Stimulated activated naive CD8-positive, alpha-beta T cell treated with anti-CD3 and anti-CD28 coated beads, Interleukin-15, amount 100 ng/mL, for 72 hours (primary cell): ENCODE measurements at regions not wholly inside any gene's neighbourhood (a gene's known extent, or its start where the extent isn't known, plus 50 kb on each side); places are given as distances from the start of the nearest gene placed in this dataset.
"Not testable (repeated sequence)": the region's sequence is repeated elsewhere in the genome, so short reads cannot be mapped to it uniquely, and the experiment has no call there.

Experiments
- ATAC-seq: fragments of 150-1000 bp; cut with Tn5 transposase; 2 replicates; pipeline ENCODE4 v1.10.0; 2021; ENCODE audit warnings: mild to moderate bottlenecking, moderate library complexity
- DNase-seq, 2 donors: peaks; one replicate each; pipeline ENCODE4 v3.0.0; 2021 to 2022
- H3K27ac Mint-ChIP-seq, 2 donors: one replicate each; pipeline ENCODE4 v1.8.0; 2022; ENCODE audit warnings: mild to moderate bottlenecking in 2 of 2, mixed read lengths in 2 of 2, moderate library complexity in 2 of 2
- H3K27me3 Mint-ChIP-seq: one replicate; pipeline ENCODE4 v1.8.0; 2022; ENCODE audit warnings: mixed read lengths
- H3K4me1 Mint-ChIP-seq: one replicate; pipeline ENCODE4 v1.8.0; 2022; ENCODE audit warnings: mild to moderate bottlenecking, mixed read lengths
- H3K4me3 Mint-ChIP-seq, 2 donors: one replicate each; pipeline ENCODE4 v1.8.0; 2022; ENCODE audit warnings: mild to moderate bottlenecking in 2 of 2, mixed read lengths in 2 of 2, moderate library complexity in 1 of 2
- H3K9me3 Mint-ChIP-seq, 2 donors: one replicate each; pipeline ENCODE4 v1.8.0; 2022; ENCODE audit warnings: mixed read lengths in 2 of 2

DNA sequence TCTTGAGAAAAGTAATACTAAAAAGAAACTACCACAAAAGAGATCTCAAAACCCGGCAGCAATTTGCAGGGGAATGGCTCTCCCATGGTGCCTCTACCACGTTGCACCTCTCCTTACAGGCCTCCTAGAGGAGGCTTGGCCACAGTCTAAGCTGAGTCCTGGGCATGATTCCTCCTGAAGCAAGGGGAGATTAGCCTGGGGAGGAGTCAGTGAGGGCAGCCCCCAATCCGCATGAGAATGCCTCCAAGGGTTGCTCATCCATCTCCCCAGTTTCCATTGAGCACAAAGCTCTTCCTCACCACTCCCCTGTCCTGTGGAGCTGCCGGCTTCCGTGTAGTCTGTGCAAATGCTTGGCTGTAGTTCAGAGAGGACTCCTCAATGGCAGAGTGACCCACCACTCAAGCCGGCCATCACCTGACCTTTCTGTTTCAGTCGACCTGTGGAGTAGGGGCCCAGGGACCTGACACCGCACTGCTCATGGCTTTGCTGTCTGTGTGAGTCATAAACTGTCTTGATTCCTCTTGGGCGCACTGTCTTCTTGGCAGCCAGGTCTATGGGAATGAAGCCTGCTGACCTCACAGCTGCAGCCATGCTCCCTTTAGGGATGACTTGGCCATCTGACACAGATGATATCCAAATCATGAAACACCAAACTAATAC lies 224.2 kb upstream of the SGCG start:
- H3K4me3 Mint-ChIP-seq, ATAC-seq, H3K9me3 Mint-ChIP-seq, H3K27me3 Mint-ChIP-seq, H3K4me1 Mint-ChIP-seq, DNase-seq: not testable (repeated sequence)
- H3K27ac Mint-ChIP-seq, result peak overlapping the region in 1 of 2 donors; percentile 8

DNA sequence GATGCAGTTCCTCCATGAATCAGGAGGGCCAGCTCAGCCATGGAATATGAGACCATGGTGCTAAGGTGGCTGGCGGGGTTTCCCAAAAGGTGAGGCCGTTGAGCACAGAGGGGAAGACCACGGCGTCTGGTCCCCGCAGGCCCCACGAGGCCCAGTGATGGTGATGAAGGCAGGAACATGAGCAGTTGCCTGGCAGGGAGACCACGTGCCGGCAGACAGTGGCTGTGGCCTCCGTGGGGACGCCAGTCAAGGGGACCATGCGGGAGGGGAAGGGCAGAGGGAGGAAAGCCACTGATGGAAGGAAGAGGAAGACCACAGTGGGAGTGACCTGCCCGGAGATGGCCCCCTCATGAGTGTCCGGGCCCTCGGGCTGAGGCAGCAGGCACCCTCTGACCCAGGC lies 220.9 kb upstream of the SGCG start:
- H3K27me3 Mint-ChIP-seq, result peaks cover 12% of the 10 kb centered on the region
- H3K27ac Mint-ChIP-seq, H3K4me3 Mint-ChIP-seq, H3K9me3 Mint-ChIP-seq, DNase-seq, ATAC-seq, H3K4me1 Mint-ChIP-seq: not testable (repeated sequence)

DNA sequence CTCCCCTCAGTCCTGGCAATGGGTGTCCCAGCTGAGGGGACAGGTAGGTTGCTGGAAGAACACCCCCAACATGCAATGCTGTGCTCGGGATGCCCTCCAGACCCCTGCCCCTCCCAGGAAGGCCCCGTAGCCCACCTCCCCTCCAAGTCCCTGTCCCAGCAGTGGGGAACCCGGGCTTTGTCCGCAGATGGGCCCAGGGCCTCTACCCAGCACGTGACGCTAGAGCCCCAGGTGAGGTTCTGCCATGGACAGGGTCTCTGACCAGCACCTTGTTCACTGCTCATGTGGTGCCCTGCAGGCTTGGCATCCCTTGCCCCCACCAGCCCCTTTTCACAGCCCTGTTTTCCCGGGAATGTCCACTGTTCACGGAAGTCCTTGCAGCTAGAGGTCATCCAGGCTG lies 220.0 kb upstream of the SGCG start:
- ATAC-seq (peak; percentile 19), DNase-seq (no peak)
- H3K27ac Mint-ChIP-seq, result no peak overlapping the region
- no peaks in the 10 kb centered on the region for H3K9me3 Mint-ChIP-seq
- H3K4me3 Mint-ChIP-seq, result no peak overlapping the region
- peaks cover 12% of the 10 kb centered on the region for H3K27me3 Mint-ChIP-seq
- no peaks in the 10 kb centered on the region for H3K4me1 Mint-ChIP-seq

DNA sequence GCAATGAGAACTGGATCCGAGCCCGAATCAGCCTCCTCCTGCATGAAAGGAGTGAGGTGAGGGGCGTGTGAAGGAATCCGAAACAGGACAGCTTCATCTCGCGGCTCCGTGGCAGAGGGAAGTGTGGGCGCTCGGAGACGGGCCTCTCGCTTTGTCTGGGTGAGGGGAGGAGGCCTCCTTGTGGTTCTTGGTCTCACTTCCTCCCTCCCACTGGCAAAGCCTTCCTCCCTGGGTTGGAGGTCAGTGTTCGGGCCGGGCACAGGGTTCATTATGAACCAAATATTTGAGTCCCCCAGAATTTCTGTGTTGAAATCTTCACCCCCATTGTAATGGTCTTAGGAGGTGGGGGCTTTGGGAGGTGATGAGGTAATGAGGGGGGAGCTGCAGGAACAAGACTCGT lies 219.4 kb upstream of the SGCG start:
- H3K27me3 Mint-ChIP-seq, result peaks cover 12% of the 10 kb centered on the region
- not testable (repeated sequence) for ATAC-seq, H3K4me3 Mint-ChIP-seq, DNase-seq, H3K4me1 Mint-ChIP-seq, H3K27ac Mint-ChIP-seq, H3K9me3 Mint-ChIP-seq

DNA sequence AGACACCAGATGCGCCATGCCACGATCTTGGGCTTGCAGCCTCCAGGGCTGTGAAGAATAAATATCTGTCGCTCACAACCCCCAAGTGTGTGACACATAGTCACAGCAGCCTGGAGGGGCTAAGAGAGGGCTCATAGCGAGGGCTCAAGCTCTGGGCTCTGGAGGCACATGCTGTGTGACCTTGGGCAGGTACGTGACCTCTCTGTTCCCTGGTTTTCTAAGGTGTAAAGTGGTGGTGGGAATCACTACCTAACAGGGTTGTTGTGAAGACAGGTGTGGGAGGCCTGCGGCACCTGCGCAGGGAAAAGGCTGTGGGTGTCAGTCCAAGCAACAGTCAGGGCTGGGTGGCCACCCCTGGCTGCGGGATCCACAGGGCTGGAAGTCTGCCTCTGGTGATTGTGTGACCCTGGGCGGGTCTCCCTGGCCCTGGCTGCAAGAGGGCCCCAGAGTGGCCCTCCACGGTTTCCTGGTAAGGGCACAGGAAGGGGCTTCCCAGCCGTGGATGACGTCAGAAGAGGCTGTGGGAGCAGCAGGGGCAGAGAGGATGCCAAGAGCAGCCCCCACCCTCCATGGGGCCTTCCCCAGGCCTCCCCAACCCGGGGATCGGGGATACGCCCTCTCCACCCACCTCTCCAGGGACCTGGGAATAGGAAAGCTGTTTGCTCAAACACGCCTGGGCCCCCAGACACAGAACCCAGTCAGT lies 218.8 kb upstream of the SGCG start:
- ATAC-seq, result no peak
- Mint-ChIP-seq H3K27ac (no peak overlapping the region), H3K4me1 (no peaks in the 10 kb centered on the region), H3K27me3 (peaks cover 12% of the 10 kb centered on the region), H3K9me3 (no peaks in the 10 kb centered on the region), H3K4me3 (no peak overlapping the region)
- DNase-seq, result no peak

DNA sequence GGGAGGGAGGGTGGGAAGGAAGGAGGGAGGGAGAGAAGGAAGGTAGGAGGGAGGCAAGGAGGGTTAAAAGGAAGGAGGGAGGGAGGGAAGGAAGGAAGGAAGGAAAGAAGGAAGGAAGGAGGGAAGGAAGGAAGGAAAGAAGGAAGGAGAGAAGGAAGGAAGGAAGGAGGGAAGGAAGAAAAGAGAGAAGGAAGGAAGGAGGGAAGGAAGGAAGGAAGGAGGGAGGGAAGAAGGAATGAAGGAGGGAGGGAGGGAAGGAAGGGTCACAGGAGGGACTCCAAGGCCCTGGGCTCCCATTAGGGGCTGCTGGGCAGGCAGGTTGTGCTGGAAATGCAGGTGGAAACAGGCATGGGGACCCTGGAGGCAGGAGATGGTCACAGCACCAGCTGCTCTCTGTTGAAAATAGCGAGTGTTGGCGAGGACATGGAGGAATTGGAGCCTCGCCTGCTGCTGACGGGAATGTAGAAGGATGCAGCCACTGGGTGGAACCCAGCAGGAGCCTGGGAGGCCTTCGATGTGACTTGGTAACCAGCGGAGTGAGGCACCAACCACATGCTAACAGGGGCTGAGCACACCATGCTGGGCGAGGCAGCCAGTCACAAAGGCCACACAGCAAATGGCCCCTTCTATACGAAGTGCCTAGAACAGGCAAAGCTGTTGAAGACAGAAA lies 217.3 kb upstream of the SGCG start:
- H3K4me1 Mint-ChIP-seq, ATAC-seq: not testable (repeated sequence)
- H3K27ac Mint-ChIP-seq, result peak overlapping the region in 1 of 2 donors; percentile 83

DNA sequence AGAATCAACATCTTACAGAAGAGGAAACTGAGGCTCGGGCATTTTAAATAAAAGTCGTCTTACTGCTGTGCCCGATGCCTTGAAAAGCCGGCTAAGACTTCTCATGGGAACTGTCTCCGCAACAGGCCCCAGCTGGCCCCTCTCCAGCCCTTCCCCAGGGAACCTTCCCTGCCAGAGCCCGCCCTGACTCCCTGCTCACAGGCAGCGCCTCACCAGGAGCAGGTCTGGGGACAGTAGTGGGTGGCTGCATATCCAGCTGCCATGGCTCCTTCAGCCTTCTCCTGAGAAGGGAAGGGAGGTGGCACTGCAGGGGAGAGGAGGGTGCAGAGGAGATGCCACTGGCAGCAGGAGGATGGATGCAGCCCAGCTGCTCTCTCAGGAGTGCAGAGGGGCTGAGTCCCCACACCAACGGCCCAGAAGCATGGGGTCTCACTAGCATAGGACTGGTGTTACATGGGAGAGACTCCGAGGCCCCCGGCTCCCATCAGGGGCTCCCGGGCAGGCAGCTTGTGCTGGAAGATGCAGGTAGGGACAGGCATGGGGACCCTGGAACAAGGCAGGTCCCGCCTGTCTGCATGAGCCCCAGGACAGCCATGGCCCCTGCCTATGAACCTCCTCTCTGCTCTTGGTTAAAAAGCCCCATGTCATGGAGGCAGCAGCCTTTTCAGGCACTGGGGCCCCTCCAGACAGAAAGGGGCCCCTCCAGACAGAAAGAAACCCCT lies 216.4 kb upstream of the SGCG start:
- H3K27ac Mint-ChIP-seq, result no peak overlapping the region
- H3K9me3 Mint-ChIP-seq, result no peaks in the 10 kb centered on the region
- peak; percentile 24 for ATAC-seq
- H3K4me3 Mint-ChIP-seq, result no peak overlapping the region
- no peaks in the 10 kb centered on the region for H3K4me1 Mint-ChIP-seq
- peaks cover 12% of the 10 kb centered on the region for H3K27me3 Mint-ChIP-seq
- DNase-seq, result no peak

More for the DNA sequence above, 217.3 kb upstream of the SGCG start:
- not testable (repeated sequence) for H3K4me3 Mint-ChIP-seq, DNase-seq, H3K9me3 Mint-ChIP-seq
- peaks cover 12% of the 10 kb centered on the region for H3K27me3 Mint-ChIP-seq

DNA sequence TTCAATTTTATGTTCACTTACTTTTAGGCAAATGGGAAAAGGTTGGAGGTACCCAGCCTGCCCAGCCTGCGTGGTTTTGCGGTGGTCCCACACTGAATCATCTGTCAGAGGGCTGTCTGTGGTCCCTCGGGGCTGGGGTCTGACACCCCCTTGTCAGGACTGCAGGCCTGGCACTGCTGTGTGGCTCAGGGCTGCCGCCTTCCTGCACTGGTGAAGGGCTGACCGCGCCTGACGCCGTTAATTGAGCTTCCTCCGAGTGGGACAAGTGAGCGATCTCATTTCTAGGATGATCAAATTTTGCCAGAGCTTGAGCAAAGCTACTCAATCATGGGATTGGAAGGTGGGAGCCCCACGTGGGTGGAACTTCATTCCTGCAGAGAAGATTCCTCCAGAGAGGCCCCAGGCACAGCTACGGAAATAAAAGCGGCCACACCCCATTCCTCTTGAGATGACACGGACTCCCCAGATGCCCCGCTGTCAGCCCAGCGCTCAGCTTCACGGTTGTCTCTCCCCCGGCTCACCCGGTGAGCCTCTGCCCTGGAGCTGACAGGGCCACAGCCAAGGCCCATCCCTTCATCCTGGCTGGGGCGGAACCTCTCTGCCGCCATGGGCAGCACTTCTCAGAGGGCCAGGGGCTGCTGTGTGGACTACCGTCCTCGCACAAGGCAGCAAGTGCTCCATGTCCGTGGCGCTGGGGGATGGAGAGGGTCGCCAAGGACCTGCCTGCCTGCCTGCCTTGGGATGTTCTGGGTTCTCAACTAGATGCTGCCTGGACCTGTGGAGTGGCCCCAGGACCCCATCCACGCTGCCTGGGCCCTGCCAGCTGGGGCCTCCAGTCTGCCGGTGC lies 215.5 kb upstream of the SGCG start:
- DNase-seq, H3K9me3 Mint-ChIP-seq, H3K27ac Mint-ChIP-seq, H3K4me3 Mint-ChIP-seq, H3K4me1 Mint-ChIP-seq: not testable (repeated sequence)
- peak; percentile 10 for ATAC-seq
- peaks cover 12% of the 10 kb centered on the region for H3K27me3 Mint-ChIP-seq

DNA sequence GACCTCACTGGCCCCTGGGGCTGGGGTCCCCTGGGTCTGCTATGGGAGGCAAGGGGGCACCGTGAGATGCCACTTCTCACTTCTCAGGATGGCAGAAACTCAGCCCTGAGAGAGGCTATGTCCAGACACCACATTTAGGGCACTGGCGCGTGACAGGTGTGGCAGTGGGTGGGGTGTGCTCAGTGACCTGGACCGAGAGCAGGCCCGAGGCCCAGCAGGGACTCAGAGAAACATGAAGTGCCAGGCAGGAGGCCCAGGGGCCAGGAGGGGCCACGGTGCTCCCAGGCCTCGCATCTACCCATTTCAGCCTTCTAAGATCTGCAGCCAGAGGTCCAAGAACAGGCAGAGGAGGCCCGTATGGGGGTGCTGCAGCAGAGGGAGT lies 214.9 kb upstream of the SGCG start:
- DNase-seq, H3K27ac Mint-ChIP-seq, H3K4me3 Mint-ChIP-seq, H3K9me3 Mint-ChIP-seq, H3K4me1 Mint-ChIP-seq: not testable (repeated sequence)
- peak; percentile 9 for ATAC-seq
- H3K27me3 Mint-ChIP-seq, result peaks cover 12% of the 10 kb centered on the region

DNA sequence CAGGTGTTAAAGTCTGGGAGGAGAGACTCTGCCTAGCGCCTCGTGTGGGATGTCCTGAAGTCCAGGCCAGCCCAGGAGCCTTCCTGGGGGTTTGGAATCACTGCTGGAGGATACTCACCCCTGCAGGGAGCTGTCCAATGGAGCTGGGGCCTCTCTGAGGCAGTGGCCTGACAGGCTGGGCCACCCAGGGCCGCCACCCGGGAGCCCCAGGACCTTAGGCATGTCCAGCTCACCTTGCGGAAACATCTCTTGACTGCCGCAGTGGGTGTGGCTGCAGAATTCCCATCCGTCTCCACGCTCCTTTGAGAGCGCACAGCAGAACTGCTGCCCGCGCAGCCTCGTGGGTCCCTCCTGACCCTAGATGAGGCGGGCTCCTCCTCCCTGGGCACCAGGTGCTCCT lies 214.0 kb upstream of the SGCG start:
- not testable (repeated sequence) for ATAC-seq, H3K9me3 Mint-ChIP-seq, H3K4me3 Mint-ChIP-seq

DNA sequence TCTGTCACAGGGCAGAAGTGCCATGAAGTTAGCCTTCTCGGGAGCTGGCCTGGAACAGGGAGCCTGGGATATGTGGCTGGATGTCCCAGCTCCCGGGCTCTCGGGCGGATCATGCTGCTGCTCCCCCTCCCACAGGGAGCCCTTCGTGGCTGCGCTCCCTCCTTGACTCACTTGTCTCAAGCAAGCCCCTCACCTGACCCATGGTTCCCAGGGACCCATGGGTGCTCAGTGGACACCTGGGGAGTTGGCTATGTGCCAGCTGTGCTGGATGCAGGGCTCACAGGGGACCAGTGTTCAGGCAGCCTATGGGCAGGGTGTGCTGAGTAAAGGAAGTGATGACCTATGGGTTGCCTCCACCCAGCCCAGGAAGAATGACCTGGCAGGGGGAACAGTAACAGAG lies 213.1 kb upstream of the SGCG start:
- H3K27ac Mint-ChIP-seq, result no peak overlapping the region
- peaks cover 6% of the 10 kb centered on the region for H3K27me3 Mint-ChIP-seq
- ATAC-seq, result no peak
- no peak overlapping the region for H3K4me3 Mint-ChIP-seq
- no peaks in the 10 kb centered on the region for H3K4me1 Mint-ChIP-seq
- DNase-seq, result no peak
- no peaks in the 10 kb centered on the region for H3K9me3 Mint-ChIP-seq

More for the DNA sequence above, 214.0 kb upstream of the SGCG start:
- H3K27ac Mint-ChIP-seq, H3K4me1 Mint-ChIP-seq, DNase-seq: not testable (repeated sequence)
- peaks cover 12% of the 10 kb centered on the region for H3K27me3 Mint-ChIP-seq

DNA sequence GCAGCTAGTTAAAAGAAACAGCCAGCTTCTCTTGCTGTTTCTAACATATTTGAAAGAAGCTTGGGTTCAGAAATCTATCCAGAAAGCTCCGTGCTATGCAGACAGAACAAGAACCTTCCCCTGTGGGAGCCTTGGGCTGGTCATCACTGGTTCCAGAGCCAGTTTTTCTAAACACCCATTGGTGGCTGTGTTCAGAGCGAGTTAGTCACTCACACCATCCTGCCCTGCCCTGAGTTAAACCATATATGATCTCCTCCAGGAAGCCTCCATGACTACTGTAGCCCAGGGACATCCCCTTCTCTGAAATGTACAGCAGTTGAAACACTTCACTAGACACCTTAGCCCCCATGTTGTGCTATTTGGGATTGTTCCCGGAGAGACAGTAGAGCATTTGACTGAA lies 200.8 kb upstream of the SGCG start:
- Mint-ChIP-seq H3K9me3 (peaks cover 6 to 17% of the 10 kb centered on the region in 2 donors), H3K27ac (no peak overlapping the region), H3K4me3 (no peak overlapping the region), H3K4me1 (no peaks in the 10 kb centered on the region), H3K27me3 (peaks cover 11% of the 10 kb centered on the region)
- DNase-seq (no peak), ATAC-seq (no peak)

DNA sequence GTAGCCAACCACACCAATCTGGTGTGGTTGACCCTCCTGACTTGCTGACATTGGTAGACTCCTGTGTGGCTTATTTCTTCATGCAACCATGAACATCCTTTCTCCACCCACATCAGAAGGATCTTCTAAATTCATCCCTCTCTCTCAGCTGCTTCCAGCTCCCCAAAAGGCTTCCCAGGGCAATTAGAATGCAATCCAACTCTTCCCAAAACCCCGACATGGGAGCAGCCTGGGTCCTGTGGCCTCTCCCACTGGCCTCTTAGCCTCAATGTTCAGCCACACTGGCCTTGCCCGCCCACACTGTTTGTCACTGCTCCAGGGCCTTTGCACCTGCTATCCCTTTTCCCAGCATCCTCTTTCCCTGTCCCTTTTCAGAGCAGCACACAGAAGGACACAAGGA lies 199.8 kb upstream of the SGCG start:
- no peaks in the 10 kb centered on the region for H3K4me1 Mint-ChIP-seq
- peaks cover 11% of the 10 kb centered on the region for H3K27me3 Mint-ChIP-seq
- no peak overlapping the region for H3K4me3 Mint-ChIP-seq
- ATAC-seq (no peak), DNase-seq (no peak)
- H3K27ac Mint-ChIP-seq, result no peak overlapping the region
- peaks cover 11 to 25% of the 10 kb centered on the region in 2 donors for H3K9me3 Mint-ChIP-seq

DNA sequence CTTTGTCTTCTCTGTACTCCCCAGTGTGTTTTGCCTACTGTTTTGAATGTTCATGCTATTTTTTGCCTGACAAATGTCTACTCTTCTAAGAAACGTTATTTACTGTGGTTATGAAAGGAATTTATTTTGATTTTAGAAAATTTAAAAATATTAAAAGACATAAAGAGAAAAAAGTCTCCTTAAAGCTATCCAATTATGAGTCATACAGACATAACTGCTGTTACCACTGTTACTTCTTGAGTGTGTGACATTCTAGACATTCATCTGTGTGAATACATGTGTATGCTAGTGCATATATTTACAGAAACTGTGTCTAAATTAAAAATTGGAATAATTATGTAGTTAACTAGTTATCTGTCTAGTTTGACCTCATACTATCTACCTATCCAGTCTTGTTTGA lies 187.6 kb upstream of the SGCG start:
- H3K27me3 Mint-ChIP-seq, result peaks cover 11% of the 10 kb centered on the region
- no peak overlapping the region for H3K4me3 Mint-ChIP-seq
- H3K4me1 Mint-ChIP-seq, result no peaks in the 10 kb centered on the region
- no peak for ATAC-seq
- no peak overlapping the region for H3K27ac Mint-ChIP-seq
- peaks cover 0 to 7% of the 10 kb centered on the region in 2 donors for H3K9me3 Mint-ChIP-seq
- no peak for DNase-seq

DNA sequence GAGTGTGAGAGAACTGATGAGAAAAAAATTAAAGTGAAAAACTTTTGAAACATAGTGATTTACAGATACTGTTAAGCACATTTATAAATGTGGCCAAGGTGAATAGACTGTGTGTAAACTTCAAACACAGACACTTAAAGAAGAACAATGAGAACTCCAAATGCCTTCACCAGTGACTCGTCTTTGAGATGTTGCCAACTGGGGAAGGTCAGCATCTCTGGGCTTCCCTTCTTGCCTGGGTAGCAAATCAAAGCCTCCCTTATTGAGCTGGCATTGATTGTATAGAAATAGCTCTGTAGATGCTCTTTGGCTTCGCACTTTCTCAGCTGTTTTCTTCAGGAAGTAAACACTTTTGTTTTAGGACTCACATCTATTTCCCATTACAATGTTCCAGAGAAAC lies 177.3 kb upstream of the SGCG start:
- DNase-seq (no peak), ATAC-seq (no peak)
- no peaks in the 10 kb centered on the region for H3K4me1 Mint-ChIP-seq
- peaks cover 7% of the 10 kb centered on the region for H3K27me3 Mint-ChIP-seq
- H3K27ac Mint-ChIP-seq, result no peak overlapping the region
- H3K9me3 Mint-ChIP-seq, result peaks cover 18 to 19% of the 10 kb centered on the region in 2 donors
- H3K4me3 Mint-ChIP-seq, result no peak overlapping the region
